Medulla oblongata (tissue), 1 donor: ENCODE measurements at regions not wholly inside any gene's neighbourhood (a gene's known extent, or its start where the extent isn't known, plus 50 kb on each side); places are given as distances from the start of the nearest gene placed in this dataset.
"Not testable (repeated sequence)": the region's sequence is repeated elsewhere in the genome, so short reads cannot be mapped to it uniquely, and the experiment has no call there.

Source experiments
- DNase-seq: peaks from one replicate; pipeline ENCODE4 v3.0.0-alpha.2; 2015; ENCODE audit errors: extremely low spot score

- no peak for DNase-seq
Measured at GRCh38 chr6:169378620-169379381, 125.2 kb upstream of the THBS2 start.

- DNase-seq, result no peak
Measured at GRCh38 chr6:169376458-169376857, 122.8 kb upstream of the THBS2 start.

- DNase-seq, result no peak
Measured at GRCh38 chr6:169372589-169372988, 118.9 kb upstream of the THBS2 start.

- DNase-seq, result no peak
Measured at GRCh38 chr6:169371344-169372127, 117.9 kb upstream of the THBS2 start.

GRCh38 chr6:169370666-169371343, 117.2 kb upstream of the THBS2 start:
- no peak for DNase-seq

GRCh38 chr6:169370054-169370453, 116.4 kb upstream of the THBS2 start:
- DNase-seq, result no peak

GRCh38 chr6:169368200-169368599, 114.6 kb upstream of the THBS2 start:
- DNase-seq, result no peak

GRCh38 chr6:169367507-169367906, 113.9 kb upstream of the THBS2 start:
- DNase-seq, result no peak

GRCh38 chr6:169366258-169366901, 112.7 kb upstream of the THBS2 start:
- DNase-seq, result no peak

GRCh38 chr6:169365567-169366257, 112.1 kb upstream of the THBS2 start:
- DNase-seq, result no peak

GRCh38 chr6:169363590-169363989, 109.9 kb upstream of the THBS2 start:
- no peak for DNase-seq

- no peak for DNase-seq
Measured at GRCh38 chr6:169362501-169363121, 109.0 kb upstream of the THBS2 start.

- DNase-seq, result not testable (repeated sequence)
Measured at GRCh38 chr6:169355001-169355400, 101.4 kb upstream of the THBS2 start.

GRCh38 chr6:169345146-169345545, 91.5 kb upstream of the THBS2 start:
- no peak for DNase-seq

GRCh38 chr6:169344750-169345065, 91.1 kb upstream of the THBS2 start:
- DNase-seq, result no peak

- no peak for DNase-seq
Measured at GRCh38 chr6:169343886-169344749, 90.5 kb upstream of the THBS2 start.

GRCh38 chr6:169342710-169343109, 89.1 kb upstream of the THBS2 start:
- DNase-seq, result no peak

GRCh38 chr6:169341706-169342105, 88.1 kb upstream of the THBS2 start:
- no peak for DNase-seq

GRCh38 chr6:169341065-169341464, 87.4 kb upstream of the THBS2 start:
- DNase-seq, result no peak

- DNase-seq, result no peak
Measured at GRCh38 chr6:169340395-169340794, 86.7 kb upstream of the THBS2 start.
